H7 (cell line): ENCODE measurements at regions not wholly inside any gene's neighbourhood (a gene's known extent, or its start where the extent isn't known, plus 50 kb on each side); places are given as distances from the start of the nearest gene placed in this dataset.

Source experiments
- DNase-seq: peaks from one replicate; pipeline ENCODE4 v3.0.0; 2012
- H3K27me3 ChIP-seq: 2 replicates; pipeline ENCODE4 v1.6.0; 2011; ENCODE audit warnings: mild to moderate bottlenecking, low read length; ENCODE audit not compliant: control insufficient read depth, insufficient read depth
- H3K36me3 ChIP-seq: replicated peaks from 2 replicates; pipeline ENCODE4 v1.5.1; 2011; ENCODE audit warnings: low read length; ENCODE audit not compliant: control insufficient read depth, insufficient read depth
- H3K4me3 ChIP-seq: 2 replicates; pipeline ENCODE4 v1.5.1; 2011; ENCODE audit warnings: low read depth, mild to moderate bottlenecking, control low read depth, low read length, moderate library complexity; ENCODE audit not compliant: insufficient read depth

DNA sequence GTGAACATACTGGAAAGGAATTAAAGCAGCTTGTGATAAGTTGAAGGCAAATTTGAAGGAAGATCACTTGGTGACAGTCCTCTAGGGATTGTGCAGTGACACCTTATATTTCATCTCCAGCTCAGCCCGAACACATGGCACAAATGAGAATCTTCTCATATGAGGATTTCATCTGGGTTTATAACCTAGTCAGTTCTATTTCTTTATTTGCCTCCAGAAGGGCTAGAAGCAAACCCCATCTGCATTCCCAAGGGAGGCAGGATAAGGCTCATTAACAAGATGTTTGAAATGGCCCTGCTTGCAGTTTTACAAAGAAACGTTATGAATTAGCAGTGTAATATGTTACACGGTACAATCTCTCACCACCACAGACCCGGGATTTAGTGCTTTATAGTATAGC is 90.7 kb upstream of the KRR1 start:
- Histone ChIP-seq H3K27me3 (no peaks in the 10 kb centered on the region), H3K4me3 (no peak overlapping the region), H3K36me3 (no peaks in the 10 kb centered on the region)
- no peak for DNase-seq

DNA sequence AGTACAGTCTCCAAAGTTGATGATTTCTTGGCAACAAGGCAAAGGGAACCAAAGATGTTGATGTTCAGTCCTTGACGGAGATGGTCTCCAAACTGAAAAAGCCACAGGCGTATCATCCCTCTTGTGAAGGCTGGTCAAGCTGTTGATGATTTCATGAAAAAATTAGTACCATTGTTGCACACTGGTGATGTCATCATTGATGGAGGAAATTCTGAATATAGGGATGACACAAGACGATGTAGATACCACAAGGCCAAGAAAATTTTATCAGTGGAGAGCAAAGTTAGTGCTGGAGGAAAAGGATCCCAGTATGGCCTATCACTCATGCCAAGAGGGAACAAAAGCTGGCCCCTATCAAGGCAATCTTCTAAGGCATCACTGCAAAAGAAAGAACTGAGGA is 88.7 kb upstream of the KRR1 start:
- no peaks in the 10 kb centered on the region for H3K27me3 ChIP-seq
- DNase-seq = no peak
- no peaks in the 10 kb centered on the region for H3K36me3 ChIP-seq
- H3K4me3 ChIP-seq = no peak overlapping the region

DNA sequence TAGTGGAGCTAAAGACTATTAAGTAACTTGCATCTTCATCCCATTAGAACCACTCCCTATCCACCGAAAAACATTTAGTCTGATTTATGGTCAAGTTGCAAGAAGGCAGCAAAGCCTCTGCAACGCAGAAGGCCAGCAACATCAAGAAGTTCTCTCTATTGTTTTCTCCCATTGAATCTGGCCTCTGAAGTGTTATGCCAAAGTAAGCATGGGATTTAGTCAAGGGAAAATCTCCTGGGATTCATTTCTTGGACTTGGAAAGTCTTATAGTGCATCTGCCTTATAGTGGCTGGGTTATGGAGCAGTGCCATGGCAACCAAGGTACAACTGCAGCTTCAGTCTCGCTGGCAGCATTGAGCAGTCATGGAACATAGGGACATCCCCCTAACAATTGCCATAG is 87.7 kb upstream of the KRR1 start:
- DNase-seq = no peak
- Histone ChIP-seq H3K4me3 (no peak overlapping the region), H3K36me3 (no peaks in the 10 kb centered on the region)

DNA sequence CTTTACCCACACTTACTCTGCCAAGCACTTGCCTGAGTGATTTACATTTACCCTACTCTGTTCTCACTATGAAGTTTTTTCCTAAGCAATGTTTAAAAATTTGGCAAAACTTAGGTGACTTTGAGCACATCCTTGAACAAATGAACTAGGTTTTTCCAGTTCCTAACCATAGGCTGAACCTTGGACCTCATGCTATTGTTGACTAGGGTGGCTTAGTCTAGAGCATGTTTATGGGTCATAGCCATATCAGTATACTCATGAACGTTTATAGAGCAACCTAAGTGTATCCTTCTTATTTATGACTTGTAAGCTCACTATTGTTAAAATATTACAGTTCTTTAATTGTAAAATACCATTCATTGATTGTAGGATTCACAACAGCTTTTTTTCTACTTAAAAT is 85.0 kb upstream of the KRR1 start:
- Histone ChIP-seq H3K27me3 (no peaks in the 10 kb centered on the region), H3K4me3 (no peak overlapping the region), H3K36me3 (no peaks in the 10 kb centered on the region)
- DNase-seq = no peak

More for the DNA sequence above, 87.7 kb upstream of the KRR1 start:
- no peaks in the 10 kb centered on the region for H3K27me3 ChIP-seq

DNA sequence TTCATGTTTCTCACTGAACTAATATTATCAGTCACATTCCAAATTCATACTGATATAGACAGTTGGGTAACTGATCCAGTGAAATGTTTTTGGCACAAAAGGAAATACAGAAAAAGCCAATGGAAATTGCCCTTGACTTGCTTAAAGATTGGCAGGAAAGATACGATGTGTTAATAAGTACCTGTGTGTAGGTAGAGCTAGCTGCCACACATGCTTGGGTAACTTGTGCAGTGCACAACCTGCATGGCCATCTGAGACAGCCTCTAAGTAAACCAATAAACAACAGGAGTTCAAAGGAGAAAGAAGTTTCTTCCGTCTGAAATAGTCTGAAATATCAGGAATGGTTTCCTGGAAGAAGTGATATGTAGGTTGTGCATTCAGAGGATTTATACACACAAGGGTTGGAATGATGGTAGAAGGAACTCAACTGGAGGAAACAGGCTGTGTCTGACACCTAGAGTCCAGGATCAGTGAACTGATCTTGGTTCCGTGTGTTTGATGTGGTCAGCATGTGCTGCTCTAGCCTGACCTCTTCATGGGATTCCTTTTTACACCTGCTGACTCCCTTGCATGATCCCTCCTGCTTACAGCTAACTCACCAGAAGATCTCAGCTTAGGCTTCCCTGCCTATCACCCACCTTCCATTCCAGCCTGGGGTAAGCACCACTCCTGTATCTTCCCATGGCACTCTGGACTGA is 81.4 kb upstream of the KRR1 start:
- H3K36me3 ChIP-seq = no peaks in the 10 kb centered on the region
- no peak for DNase-seq
- no peak overlapping the region for H3K4me3 ChIP-seq
- no peaks in the 10 kb centered on the region for H3K27me3 ChIP-seq

DNA sequence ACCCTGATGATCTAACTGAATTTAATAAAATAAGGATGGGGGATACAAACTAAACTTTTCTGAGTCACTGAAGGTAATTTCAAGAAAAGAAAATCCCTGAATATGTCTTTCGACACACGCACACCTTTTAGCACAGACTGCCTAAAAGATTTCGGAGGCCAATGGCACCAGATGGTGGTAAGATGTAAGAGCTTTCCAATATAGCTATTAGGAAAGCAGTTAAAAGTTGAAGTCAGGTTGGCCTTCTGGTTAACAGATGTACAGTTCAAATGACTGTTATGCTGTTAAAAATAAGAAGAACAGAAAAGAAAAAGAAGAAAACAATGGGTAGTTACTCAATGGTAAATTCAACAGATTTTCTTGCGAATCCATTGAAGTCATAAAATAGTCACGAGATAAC is 80.7 kb upstream of the KRR1 start:
- no peaks in the 10 kb centered on the region for H3K36me3 ChIP-seq
- H3K27me3 ChIP-seq = no peaks in the 10 kb centered on the region
- DNase-seq = no peak
- no peak overlapping the region for H3K4me3 ChIP-seq

DNA sequence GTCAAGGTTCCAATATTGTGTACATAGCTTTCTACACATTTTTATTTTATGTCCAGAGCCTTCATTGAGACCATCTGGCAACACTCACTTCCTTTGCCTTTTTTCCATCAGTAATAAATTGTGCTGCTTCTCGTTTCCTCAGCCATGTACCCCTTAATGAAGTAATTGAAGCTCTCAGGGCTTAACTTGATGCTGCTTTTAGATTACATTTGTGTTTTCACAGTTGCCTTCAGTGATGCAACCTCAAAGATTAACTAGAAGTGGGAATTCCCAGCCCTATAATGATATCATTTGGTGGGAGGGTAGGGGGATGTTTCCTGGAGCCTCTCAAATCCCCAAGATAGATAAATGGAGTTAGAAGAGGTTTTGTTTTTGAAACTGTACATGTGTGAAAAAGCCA is 80.2 kb upstream of the KRR1 start:
- DNase-seq = no peak
- no peaks in the 10 kb centered on the region for H3K27me3 ChIP-seq
- H3K36me3 ChIP-seq = no peaks in the 10 kb centered on the region
- no peak overlapping the region for H3K4me3 ChIP-seq

DNA sequence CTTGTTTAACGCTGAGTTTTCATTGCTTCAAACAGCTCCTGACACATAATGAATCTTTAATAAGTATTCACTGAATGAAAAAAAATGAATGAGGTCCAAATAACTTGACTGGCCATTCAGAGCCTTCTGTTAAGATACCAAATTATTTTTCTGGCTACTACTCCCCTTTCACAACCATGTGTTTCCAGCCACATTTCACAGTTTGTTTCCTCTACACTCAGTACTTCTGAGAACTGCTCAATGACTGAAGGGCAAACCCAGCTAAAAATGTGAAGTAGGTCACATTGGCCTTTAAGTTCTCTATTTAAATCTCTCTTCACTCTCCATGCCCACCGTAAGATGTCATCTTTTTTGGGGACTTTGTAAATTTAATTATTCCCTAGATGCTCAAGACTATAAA is 78.4 kb upstream of the KRR1 start:
- H3K36me3 ChIP-seq = no peaks in the 10 kb centered on the region
- DNase-seq = no peak
- no peak overlapping the region for H3K4me3 ChIP-seq
- H3K27me3 ChIP-seq = no peaks in the 10 kb centered on the region

DNA sequence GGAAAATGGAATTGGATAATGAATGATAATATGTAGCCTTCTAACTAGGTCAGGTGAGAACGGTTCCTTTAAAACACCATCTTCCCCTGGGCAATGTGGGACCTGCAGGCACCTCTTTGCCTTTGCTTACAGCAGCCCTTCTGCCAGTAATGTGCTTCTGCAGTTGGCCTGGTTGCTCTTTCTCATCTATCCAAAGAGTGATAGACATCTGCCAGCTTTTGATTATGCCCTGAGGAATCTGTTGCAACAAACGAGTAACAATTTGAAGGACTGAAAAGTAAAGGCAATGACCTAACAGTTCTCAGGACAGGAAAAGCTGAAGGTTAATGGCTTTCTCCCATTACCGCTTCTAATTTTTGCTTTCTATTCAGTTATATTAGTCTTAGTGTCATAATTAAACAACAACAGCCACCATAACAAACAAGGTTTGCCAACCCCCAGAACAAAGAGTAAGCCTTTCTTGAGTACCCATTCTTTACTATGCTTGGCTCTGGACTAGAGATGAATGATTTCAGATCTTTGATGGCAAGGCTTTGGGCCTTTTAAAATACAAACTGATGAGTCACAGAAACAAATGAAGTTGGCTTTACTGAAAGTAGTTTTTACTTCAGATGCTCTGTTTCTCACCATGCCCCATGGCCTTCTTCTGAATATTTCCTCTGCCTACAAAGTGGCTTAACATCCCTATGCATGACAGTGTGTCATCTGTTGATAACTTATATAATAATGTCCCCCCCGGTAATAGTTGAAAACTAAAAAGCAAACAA is 76.1 kb upstream of the KRR1 start:
- Histone ChIP-seq H3K36me3 (no peaks in the 10 kb centered on the region), H3K27me3 (no peaks in the 10 kb centered on the region), H3K4me3 (no peak overlapping the region)
- DNase-seq = no peak

DNA sequence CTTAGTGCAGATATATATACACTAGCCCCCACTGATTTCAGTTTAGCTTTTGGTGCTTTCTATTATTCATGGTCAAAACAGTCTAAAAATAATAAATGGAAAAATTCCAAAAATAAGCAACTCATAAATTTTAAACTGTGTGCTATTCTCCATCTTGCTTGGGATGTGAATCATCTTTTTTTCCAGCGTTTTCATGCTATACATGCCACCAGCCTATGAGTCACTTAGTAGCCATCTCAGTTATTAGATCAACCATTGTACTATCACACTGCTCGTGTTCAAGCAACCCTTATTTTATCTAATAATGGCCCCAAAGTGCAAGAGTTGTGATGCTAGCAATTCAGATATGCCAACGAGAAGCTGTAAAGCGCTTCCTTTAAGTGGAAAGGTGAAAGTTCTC is 73.9 kb upstream of the KRR1 start:
- no peak for DNase-seq
- H3K27me3 ChIP-seq = no peaks in the 10 kb centered on the region
- H3K4me3 ChIP-seq = no peak overlapping the region

DNA sequence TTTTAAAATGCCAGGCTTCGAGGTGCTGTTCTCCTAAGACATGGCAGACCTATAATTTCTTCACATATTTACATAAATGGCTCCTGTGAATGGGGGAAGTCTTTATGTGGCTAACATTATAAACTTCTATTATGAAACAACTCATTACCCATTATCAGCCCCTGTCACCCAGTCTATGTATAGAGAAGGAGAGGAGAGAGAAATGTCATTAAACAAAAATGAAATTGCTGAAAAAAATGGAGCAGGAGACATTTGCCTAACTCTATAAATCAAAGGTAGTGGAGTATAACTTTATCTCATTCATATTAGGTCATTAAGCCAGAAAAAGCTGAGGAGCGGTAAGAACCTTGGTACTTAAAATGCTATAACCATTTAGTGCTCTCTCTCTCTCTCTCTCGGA is 71.9 kb upstream of the KRR1 start:
- Histone ChIP-seq H3K27me3 (no peaks in the 10 kb centered on the region), H3K36me3 (no peaks in the 10 kb centered on the region), H3K4me3 (no peak overlapping the region)
- no peak for DNase-seq

More for the DNA sequence above, 73.9 kb upstream of the KRR1 start:
- H3K36me3 ChIP-seq = no peaks in the 10 kb centered on the region

DNA sequence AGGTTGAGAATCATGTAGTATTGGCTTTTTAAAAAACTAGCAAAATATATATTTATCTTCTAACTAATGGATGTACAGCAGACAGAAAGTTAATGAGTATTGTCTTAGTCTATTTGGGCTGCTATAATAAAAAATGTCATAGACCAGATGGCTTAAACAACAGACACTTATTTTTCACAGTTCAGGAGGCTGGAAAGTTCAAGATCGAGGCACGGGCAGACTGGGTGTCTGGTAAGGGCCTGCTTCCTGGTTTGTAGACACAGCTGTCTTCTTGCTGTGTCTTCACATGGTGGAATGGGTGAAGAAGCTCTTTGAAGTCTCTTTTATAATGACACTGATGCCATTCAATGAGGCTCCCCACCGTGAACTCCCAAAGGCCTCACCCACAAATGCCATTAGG is 70.1 kb upstream of the KRR1 start:
- H3K27me3 ChIP-seq = no peaks in the 10 kb centered on the region
- no peak for DNase-seq
- no peak overlapping the region for H3K4me3 ChIP-seq
- H3K36me3 ChIP-seq = no peaks in the 10 kb centered on the region

DNA sequence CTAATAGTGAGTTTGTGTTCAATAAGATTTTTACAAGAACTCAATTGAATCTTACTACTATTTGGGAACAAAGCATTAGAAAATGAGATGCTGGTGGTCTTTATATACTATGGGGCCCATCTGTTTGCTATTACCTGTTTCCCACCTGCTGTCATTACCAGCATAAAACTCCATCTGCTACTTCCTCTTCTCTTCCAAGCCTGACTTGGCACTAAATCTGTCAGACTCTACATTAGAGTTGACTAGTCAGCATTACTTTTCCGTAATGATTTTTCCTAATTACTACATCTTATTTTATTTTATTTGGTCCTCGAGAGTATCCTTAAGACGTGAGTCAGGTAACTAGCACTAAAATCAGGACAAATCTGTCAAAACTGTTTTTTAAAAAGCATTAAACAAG is 68.1 kb upstream of the KRR1 start:
- no peaks in the 10 kb centered on the region for H3K27me3 ChIP-seq
- no peak overlapping the region for H3K4me3 ChIP-seq
- H3K36me3 ChIP-seq = no peaks in the 10 kb centered on the region
- no peak for DNase-seq

DNA sequence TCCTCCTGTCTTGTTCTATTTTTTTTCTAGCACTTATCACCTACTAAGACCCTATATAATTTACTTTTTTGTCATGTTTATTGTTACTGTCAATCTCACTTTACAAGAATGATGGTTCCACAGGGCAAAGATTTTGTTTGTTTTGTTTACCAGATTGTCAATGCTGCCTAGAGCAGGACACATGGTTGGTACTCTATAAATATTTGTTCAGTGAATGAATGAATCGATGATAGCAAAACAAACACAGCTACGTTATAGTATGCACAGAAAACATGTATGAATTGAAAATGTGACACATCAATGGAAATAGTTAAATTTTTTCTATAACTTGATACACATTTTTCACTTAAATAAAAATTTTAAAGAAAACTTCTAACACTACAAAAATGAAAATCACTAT is 67.1 kb upstream of the KRR1 start:
- DNase-seq = no peak

DNA sequence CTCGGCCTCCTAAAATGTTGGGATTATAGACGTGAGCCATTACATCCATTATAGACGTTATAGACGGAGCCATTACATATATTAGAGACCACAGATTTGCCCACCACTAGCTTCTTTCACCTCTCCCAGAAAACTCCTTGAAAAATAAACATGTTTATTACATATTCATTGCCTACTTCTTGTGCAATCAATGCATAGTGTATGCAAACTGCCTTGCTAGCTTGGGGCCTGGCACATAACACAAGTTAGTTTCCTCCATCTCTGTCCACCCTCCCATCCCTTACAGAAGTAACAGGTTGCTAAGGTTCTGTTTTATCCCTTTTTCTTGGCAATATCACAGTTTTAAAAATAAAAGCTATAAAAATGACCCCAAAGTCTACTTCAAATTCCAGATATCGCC is 66.4 kb upstream of the KRR1 start:
- no peak for DNase-seq
- H3K4me3 ChIP-seq = no peak overlapping the region
- no peaks in the 10 kb centered on the region for H3K27me3 ChIP-seq
- H3K36me3 ChIP-seq = no peaks in the 10 kb centered on the region

More for the DNA sequence above, 67.1 kb upstream of the KRR1 start:
- Histone ChIP-seq H3K36me3 (no peaks in the 10 kb centered on the region), H3K4me3 (no peak overlapping the region), H3K27me3 (no peaks in the 10 kb centered on the region)
